ENCODE measurements at regions not wholly inside any gene's neighbourhood (a gene's known extent, or its start where the extent isn't known, plus 50 kb on each side); places are given as distances from the start of the nearest gene placed in this dataset.

DNA sequence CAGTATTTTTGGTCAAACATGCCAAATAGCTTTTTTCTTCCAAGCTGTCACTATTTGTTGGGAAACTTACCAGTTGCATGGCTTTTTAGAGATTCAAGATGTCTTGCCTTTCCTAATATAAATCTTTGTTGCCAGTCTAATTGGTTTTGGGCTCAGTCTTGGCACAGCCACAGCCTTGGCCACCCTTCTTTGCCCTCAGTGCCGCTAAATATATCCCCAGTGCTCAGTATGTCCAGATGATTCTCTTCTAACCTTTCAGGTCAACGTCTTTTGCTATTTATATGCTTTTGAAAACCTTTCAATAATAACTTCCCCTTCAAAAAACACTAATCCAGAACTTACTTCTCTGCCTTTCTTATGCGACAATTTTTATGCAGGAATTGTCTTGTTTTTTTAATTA is 483.1 kb upstream of the ZFHX3 start:
- WGBS, 2 experiments (ENCODE audit: extremely low coverage in 1 of 2, insufficient coverage in 1 of 2, insufficient read length in 1 of 2, insufficient replicate concordance in 2 of 2, low coverage in 1 of 2, low lambda C conversion rate in 2 of 2, missing lambda C conversion rate in 1 of 2) = 87 to 100% methylated on average over 1 to 3 of the region's 3 CpGs
- CTCF ChIA-PET (ENCODE audit: partially characterized antibody) = interaction anchor here (0.6 to 1.1 kb wide), 2 partner anchors 17 to 302 kb away, joined by 3 to 6 read pairs; no protein-coding TSS in a partner anchor
- TF ChIP-seq, protein P1, sequence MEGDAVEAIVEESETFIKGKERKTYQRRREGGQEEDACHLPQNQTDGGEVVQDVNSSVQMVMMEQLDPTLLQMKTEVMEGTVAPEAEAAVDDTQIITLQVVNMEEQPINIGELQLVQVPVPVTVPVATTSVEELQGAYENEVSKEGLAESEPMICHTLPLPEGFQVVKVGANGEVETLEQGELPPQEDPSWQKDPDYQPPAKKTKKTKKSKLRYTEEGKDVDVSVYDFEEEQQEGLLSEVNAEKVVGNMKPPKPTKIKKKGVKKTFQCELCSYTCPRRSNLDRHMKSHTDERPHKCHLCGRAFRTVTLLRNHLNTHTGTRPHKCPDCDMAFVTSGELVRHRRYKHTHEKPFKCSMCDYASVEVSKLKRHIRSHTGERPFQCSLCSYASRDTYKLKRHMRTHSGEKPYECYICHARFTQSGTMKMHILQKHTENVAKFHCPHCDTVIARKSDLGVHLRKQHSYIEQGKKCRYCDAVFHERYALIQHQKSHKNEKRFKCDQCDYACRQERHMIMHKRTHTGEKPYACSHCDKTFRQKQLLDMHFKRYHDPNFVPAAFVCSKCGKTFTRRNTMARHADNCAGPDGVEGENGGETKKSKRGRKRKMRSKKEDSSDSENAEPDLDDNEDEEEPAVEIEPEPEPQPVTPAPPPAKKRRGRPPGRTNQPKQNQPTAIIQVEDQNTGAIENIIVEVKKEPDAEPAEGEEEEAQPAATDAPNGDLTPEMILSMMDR (IDR thresholded peaks at IDR 0.05; ENCODE audit: control extremely low read depth in 1 of 3, insufficient read depth in 1 of 3, low read depth in 1 of 3, low read length in 3 of 3) = no peak
- TF ChIP-seq NANOG (IDR thresholded peaks at IDR 0.05; ENCODE audit: insufficient read depth, low read depth, low read length, poor library complexity, severe bottlenecking) (no peak), TBP (IDR thresholded peaks at IDR 0.05; ENCODE audit: low read depth, low read length) (no peak), CEBPB (IDR thresholded peaks at IDR 0.05; ENCODE audit: low read depth, low read length) (no peak), HDAC2 (IDR thresholded peaks at IDR 0.05; ENCODE audit: borderline replicate concordance in 1 of 2, low read depth in 2 of 2, low read length in 2 of 2) (no peak), BRCA1 (IDR thresholded peaks at IDR 0.05; ENCODE audit: low read depth, low read length) (no peak), KDM5A (IDR thresholded peaks at IDR 0.05; ENCODE audit: low read length) (no peak), CTBP2 (IDR thresholded peaks at IDR 0.05; ENCODE audit: borderline replicate concordance, insufficient read depth, insufficient read length, low read length) (no peak), EGR1 (IDR thresholded peaks at IDR 0.05; ENCODE audit: borderline replicate concordance, low read depth, low read length) (no peak), POLR2A (IDR thresholded peaks at IDR 0.05; ENCODE audit: control extremely low read depth in 1 of 2, low read depth in 2 of 2, low read length in 2 of 2) (no peak), SP1 (IDR thresholded peaks at IDR 0.05; ENCODE audit: low read depth, low read length) (no peak)
- TF ChIP-seq, protein P2, sequence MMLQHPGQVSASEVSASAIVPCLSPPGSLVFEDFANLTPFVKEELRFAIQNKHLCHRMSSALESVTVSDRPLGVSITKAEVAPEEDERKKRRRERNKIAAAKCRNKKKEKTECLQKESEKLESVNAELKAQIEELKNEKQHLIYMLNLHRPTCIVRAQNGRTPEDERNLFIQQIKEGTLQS (IDR thresholded peaks at IDR 0.05; ENCODE audit: insufficient read depth, low read depth, low read length) = no peak

More for the DNA sequence above, 483.1 kb upstream of the ZFHX3 start:
- H3K27ac ChIP-seq (ENCODE audit: low read depth, low read length) = no peak overlapping the region
- no peak overlapping the region for H3K14ac ChIP-seq (ENCODE audit: insufficient read length)
- DNase-seq (ENCODE audit: low read depth in 1 of 2, low spot score in 2 of 2) = no peak
- POLR2A ChIA-PET (ENCODE audit: partially characterized antibody) = no interaction called here
- H2BK20ac ChIP-seq (ENCODE audit: low read length) = no peak overlapping the region
- no peaks in the 10 kb centered on the region for H3K36me3 ChIP-seq (ENCODE audit: control insufficient read depth in 2 of 4, insufficient read depth in 4 of 4, low read length in 3 of 4)
- H3K4me2 ChIP-seq (ENCODE audit: insufficient read depth in 1 of 2, low read depth in 2 of 2, low read length in 2 of 2) = no peak overlapping the region
- no peak overlapping the region for H3K56ac ChIP-seq (replicated peaks; ENCODE audit: insufficient read length, low read depth, low read length)
- H2BK120ac ChIP-seq (replicated peaks; ENCODE audit: low read depth, low read length) = no peak overlapping the region
- H3K9me3 ChIP-seq (ENCODE audit: insufficient read depth in 2 of 2, low read depth in 1 of 2, low read length in 1 of 2) = no peaks in the 10 kb centered on the region
- no peak overlapping the region for H2AFZ ChIP-seq (ENCODE audit: low read length)
- H3K79me2 ChIP-seq (ENCODE audit: control insufficient read depth in 1 of 2, insufficient read depth in 2 of 2, low read length in 2 of 2) = no peaks in the 10 kb centered on the region
- H3K18ac ChIP-seq (ENCODE audit: extremely low read depth, low read length) = no peak overlapping the region
- H2BK15ac ChIP-seq (ENCODE audit: low read length) = no peak overlapping the region
- H3K27me3 ChIP-seq (replicated peaks in 1 of 4; ENCODE audit: control insufficient read depth in 3 of 4, extremely low read depth in 1 of 4, insufficient read depth in 3 of 4, low read length in 3 of 4) = no peaks in the 10 kb centered on the region
- no peaks in the 10 kb centered on the region for H3K79me1 ChIP-seq (ENCODE audit: low read depth, low read length)
- no peak overlapping the region for H3K4ac ChIP-seq (replicated peaks; ENCODE audit: insufficient read length, low read depth, low read length)
- no peak for FAIRE-seq
- no peak overlapping the region for H3K9ac ChIP-seq (replicated peaks in 1 of 4; ENCODE audit: extremely low read depth in 1 of 4, low read depth in 3 of 4, low read length in 3 of 4)
- no peak overlapping the region for H2BK5ac ChIP-seq (ENCODE audit: low read depth, low read length)
- no peaks in the 10 kb centered on the region for H3K4me1 ChIP-seq (replicated peaks in 1 of 4; ENCODE audit: control insufficient read depth in 3 of 4, insufficient read depth in 4 of 4, low read length in 3 of 4)
- no peak overlapping the region for H3K4me3 ChIP-seq (ENCODE audit: extremely low read depth in 1 of 4, insufficient read depth in 2 of 4, low read depth in 3 of 4, low read length in 4 of 4)
- no peak overlapping the region for H2AK5ac ChIP-seq (ENCODE audit: low read depth, low read length)
- H3K23ac ChIP-seq (ENCODE audit: insufficient read length) = no peak overlapping the region
- H3K23me2 ChIP-seq (ENCODE audit: low read depth, low read length) = no peaks in the 10 kb centered on the region
- no peaks in the 10 kb centered on the region for H4K20me1 ChIP-seq (replicated peaks in 1 of 2; ENCODE audit: control insufficient read depth in 1 of 2, insufficient read depth in 2 of 2, low read length in 2 of 2)
- H4K91ac ChIP-seq (replicated peaks; ENCODE audit: insufficient read length, low read length) = no peak overlapping the region
- no peak overlapping the region for H2BK12ac ChIP-seq (ENCODE audit: low read depth, low read length)
- H4K8ac ChIP-seq (ENCODE audit: extremely low read depth, insufficient read depth, low read length) = no peak overlapping the region
- H4K5ac ChIP-seq (ENCODE audit: insufficient read length, low read depth, low read length) = no peak overlapping the region

Measured in H1 (cell line).